ENCODE measurements at regions not wholly inside any gene's neighbourhood (a gene's known extent, or its start where the extent isn't known, plus 50 kb on each side); places are given as distances from the start of the nearest gene placed in this dataset.

DNA sequence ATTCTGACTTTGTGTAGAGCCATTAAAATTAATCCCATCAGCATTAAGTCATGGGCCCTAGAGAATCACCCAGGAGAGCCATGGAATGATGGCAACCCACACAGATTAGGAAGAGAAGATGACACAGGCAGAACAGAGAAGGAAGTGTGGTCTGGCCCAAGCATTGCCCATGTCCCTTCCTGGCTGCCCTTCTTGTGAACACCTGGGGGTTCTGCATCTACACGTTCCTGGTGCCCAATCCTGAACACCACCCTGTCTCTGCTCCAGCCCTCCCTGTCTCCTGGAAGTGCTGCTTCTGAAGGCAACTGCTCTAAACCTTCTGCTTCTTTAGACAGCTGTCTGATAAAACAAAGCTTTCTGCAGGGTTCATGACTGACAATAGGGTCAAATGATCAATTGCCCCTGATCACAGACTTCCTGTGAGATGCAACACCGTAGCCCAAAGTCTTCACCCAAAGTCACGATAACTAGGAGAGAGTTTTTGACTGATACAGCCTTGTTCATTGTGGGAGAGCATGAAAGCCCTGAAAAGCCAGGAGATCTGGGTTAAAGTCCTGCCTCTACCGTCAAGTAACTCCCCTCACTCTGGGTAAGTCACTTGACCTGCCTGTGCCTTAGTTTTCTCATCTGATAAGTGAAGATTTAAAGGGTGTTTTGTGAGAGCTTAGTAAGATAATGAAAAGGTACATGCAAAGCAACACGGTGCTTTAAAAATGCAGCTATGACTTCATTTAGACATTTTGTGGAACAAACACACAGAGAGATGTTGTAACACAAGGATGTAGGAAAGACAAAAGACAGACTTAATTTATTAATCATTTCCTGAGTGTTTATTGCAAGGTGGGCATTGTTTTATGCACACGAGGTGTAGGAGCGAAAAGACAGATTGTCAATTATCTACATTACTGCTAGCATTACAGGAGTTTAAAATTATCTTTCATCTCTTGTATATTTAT, 291.2 kb upstream of the STXBP5 start:
- CTCF ChIA-PET = interaction anchor here (0.9 to 1.8 kb wide), 5 partner anchors 10 to 56 kb away, joined by 3 to 6 read pairs (median 3); no protein-coding TSS in a partner anchor
- Histone ChIP-seq H3K4me1 (ENCODE audit: control extremely low read depth in 1 of 4, control insufficient read depth in 4 of 4, insufficient read depth in 4 of 4, low read length in 3 of 4) (peaks cover 24 to 44% (median 33%) of the 10 kb centered on the region in 4 experiments), H3K36me3 (ENCODE audit: control insufficient read depth in 4 of 4, insufficient read depth in 4 of 4, low read length in 3 of 4) (no peaks in the 10 kb centered on the region), H3K4me3 (ENCODE audit: control insufficient read depth in 1 of 7, extremely low read depth in 1 of 7, insufficient read depth in 4 of 7, low read depth in 2 of 7, low read length in 6 of 7) (peak overlapping the region in 1 of 7 experiments; percentile 2), H3K27me3 (replicated peaks in 2 of 5; ENCODE audit: control insufficient read depth in 4 of 5, insufficient read depth in 5 of 5, low read length in 4 of 5) (no peaks in the 10 kb centered on the region), H3K9me3 (ENCODE audit: control extremely low read depth in 1 of 5, control insufficient read depth in 4 of 5, insufficient read depth in 2 of 5, low read depth in 1 of 5, low read length in 4 of 5) (no peaks in the 10 kb centered on the region), H3K27ac (ENCODE audit: insufficient read depth in 1 of 2, low read depth in 1 of 2, low read length in 2 of 2, poor library complexity in 1 of 2, severe bottlenecking in 2 of 2) (peak overlapping the region; percentile 91 to 97)
- 68% methylated on average over 3 of the region's 7 CpGs for WGBS (ENCODE audit: insufficient coverage)
- POLR2A ChIA-PET = interaction anchor here (0.8 kb wide), 1 partner anchor 36 kb away, joined by 3 read pairs; no protein-coding TSS in a partner anchor
- DNase-seq = peak in 2 of 3 donors; percentile 34 to 52

DNA sequence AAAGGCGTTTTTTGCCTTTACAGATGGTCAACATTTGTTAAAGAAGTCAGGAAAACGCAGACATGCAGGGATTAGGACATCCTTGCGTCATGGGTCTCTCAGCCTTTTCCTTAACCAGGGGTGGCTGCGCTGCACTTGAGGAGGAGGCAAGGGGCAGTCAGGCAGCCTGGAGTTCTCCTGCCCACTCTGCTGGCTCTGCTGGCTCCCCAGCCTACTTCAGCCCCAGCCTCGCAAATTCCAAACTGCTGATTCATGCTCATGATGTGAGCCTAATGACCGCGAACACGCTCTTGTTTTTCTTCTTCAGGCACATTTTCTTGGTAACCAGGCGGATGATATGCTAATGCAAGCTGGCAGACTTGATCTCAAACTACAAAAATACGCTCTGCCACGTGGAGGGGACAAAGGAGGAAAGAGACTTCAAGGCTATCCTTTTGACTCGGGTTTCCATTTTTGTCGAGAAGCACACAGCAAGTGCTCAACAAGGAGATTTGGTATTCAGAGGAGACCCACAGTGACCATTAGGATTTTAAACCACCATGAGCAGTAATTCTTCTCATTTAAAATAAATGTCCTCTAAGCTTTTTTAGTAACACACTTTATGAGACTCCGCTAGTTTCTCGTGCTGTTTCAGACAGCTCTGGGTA, 290.3 kb upstream of the STXBP5 start:
- H3K36me3 ChIP-seq (ENCODE audit: control insufficient read depth in 4 of 4, insufficient read depth in 4 of 4, low read length in 3 of 4) = no peaks in the 10 kb centered on the region
- no peaks in the 10 kb centered on the region for H3K27me3 ChIP-seq (replicated peaks in 2 of 5; ENCODE audit: control insufficient read depth in 4 of 5, insufficient read depth in 5 of 5, low read length in 4 of 5)
- H3K9me3 ChIP-seq (ENCODE audit: control extremely low read depth in 1 of 5, control insufficient read depth in 4 of 5, insufficient read depth in 2 of 5, low read depth in 1 of 5, low read length in 4 of 5) = no peaks in the 10 kb centered on the region
- peak overlapping the region; percentile 91 to 97 for H3K27ac ChIP-seq (ENCODE audit: insufficient read depth in 1 of 2, low read depth in 1 of 2, low read length in 2 of 2, poor library complexity in 1 of 2, severe bottlenecking in 2 of 2)
- peak; percentile 88 to 97 (median 96) for DNase-seq
- H3K4me1 ChIP-seq (ENCODE audit: control extremely low read depth in 1 of 4, control insufficient read depth in 4 of 4, insufficient read depth in 4 of 4, low read length in 3 of 4) = peaks cover 24 to 44% (median 33%) of the 10 kb centered on the region in 4 experiments
- POLR2A ChIA-PET = interaction anchor here (0.6 to 0.8 kb wide), 2 partner anchors 9 to 289 kb away, joined by 4 to 10 read pairs; no protein-coding TSS in a partner anchor
- H3K4me3 ChIP-seq (ENCODE audit: control insufficient read depth in 1 of 7, extremely low read depth in 1 of 7, insufficient read depth in 4 of 7, low read depth in 2 of 7, low read length in 6 of 7) = peak overlapping the region in 3 of 7 experiments; percentile 2 to 54 (median 39)
- CTCF ChIA-PET = interaction anchor here (0.9 to 1.8 kb wide), 3 partner anchors 20 to 57 kb away, joined by 3 to 6 read pairs (median 3); no protein-coding TSS in a partner anchor
- 15% methylated on average over 11 of the region's 15 CpGs for WGBS (ENCODE audit: insufficient coverage)

DNA sequence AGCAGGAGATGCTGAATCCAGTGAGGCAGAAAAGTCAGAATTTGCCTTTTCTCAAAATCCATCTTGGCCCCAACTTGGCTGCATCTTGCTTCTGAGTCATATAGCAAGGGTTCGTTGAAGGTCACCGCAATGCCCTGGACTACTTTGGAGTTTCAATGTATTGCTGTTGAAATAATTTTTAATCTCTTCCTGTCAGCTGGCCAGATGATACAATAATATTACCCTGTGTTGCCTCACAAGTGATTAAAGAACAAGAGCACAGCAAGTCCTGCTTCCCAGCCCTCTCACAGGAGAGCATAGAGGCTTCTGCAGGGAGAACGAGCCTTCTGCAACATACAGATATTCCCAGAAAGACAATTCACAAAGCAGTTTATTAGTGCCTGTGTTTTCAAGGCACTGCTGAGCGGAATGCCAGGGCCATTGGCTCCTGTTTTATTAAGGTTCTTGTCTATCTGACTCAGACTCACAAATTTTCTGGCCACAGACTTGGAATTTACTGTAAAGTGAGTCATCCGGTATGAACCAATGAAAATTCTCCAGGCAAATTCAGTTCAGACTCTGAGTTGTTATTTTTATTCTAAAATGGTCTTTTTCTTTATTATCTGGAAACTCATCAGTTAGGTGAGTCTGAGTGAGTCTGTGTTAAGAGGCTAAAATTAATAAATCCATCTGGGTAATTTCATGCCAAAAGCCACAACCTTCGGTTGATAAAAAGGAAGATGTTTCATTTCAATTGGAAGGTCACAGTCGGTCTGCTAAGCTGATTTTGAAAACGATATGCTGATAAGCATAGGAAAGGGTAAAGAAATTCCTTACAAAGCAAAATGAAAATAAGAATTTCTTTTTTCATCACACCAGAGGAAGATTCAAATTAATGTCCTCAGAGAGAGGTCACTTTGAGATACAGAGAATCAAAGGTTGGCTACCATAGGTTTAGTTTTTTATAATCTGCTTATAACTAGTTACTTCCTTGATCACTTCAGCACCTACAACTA, 289.4 kb upstream of the STXBP5 start:
- no peaks in the 10 kb centered on the region for H3K9me3 ChIP-seq (ENCODE audit: control extremely low read depth in 1 of 5, control insufficient read depth in 4 of 5, insufficient read depth in 2 of 5, low read depth in 1 of 5, low read length in 4 of 5)
- DNase-seq = peak; percentile 82 to 95 (median 93)
- peak overlapping the region; percentile 91 to 97 for H3K27ac ChIP-seq (ENCODE audit: insufficient read depth in 1 of 2, low read depth in 1 of 2, low read length in 2 of 2, poor library complexity in 1 of 2, severe bottlenecking in 2 of 2)
- 48% methylated on average over 5 of the region's 8 CpGs for WGBS (ENCODE audit: insufficient coverage)
- H3K4me1 ChIP-seq (ENCODE audit: control extremely low read depth in 1 of 4, control insufficient read depth in 4 of 4, insufficient read depth in 4 of 4, low read length in 3 of 4) = peaks cover 24 to 44% (median 33%) of the 10 kb centered on the region in 4 experiments
- peak overlapping the region in 1 of 7 experiments; percentile 54 for H3K4me3 ChIP-seq (ENCODE audit: control insufficient read depth in 1 of 7, extremely low read depth in 1 of 7, insufficient read depth in 4 of 7, low read depth in 2 of 7, low read length in 6 of 7)
- CTCF ChIA-PET = interaction anchor here (0.9 to 1.8 kb wide), 3 partner anchors 11 to 35 kb away, joined by 3 to 6 read pairs (median 3); no protein-coding TSS in a partner anchor
- no peaks in the 10 kb centered on the region for H3K27me3 ChIP-seq (replicated peaks in 2 of 5; ENCODE audit: control insufficient read depth in 4 of 5, insufficient read depth in 5 of 5, low read length in 4 of 5)
- no peaks in the 10 kb centered on the region for H3K36me3 ChIP-seq (ENCODE audit: control insufficient read depth in 4 of 4, insufficient read depth in 4 of 4, low read length in 3 of 4)
- POLR2A ChIA-PET = interaction anchor here (0.6 to 0.8 kb wide), 2 partner anchors 10 to 288 kb away, joined by 4 to 10 read pairs; no protein-coding TSS in a partner anchor

DNA sequence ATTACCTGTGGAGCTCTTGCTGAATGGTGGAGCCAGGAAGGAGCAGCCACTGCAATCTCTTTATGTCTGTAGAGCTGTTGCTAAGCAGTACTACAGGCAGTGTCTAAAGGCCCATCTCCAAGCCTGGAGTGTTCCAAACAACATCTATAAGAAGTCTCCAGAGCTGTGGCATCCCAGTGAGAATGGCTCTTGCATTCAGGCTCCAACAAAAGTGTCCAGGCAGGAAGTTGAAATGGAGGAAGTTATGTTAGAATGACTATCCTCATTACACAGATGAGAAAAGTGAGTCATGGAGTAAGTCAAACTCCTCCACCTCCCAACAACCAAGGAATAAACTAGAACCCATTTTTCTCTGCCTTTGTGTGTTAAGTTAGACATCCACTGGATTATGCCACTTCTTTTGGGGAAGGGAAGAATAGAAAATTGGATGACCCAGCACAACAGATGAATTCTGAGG, 288.5 kb upstream of the STXBP5 start:
- no peaks in the 10 kb centered on the region for H3K9me3 ChIP-seq (ENCODE audit: control extremely low read depth in 1 of 5, control insufficient read depth in 4 of 5, insufficient read depth in 2 of 5, low read depth in 1 of 5, low read length in 4 of 5)
- H3K4me1 ChIP-seq (ENCODE audit: control extremely low read depth in 1 of 4, control insufficient read depth in 4 of 4, insufficient read depth in 4 of 4, low read length in 3 of 4) = peaks cover 24 to 38% (median 33%) of the 10 kb centered on the region in 4 experiments
- ChIA-PET CTCF (interaction anchor here (1.0 kb wide), 1 partner anchor 12 kb away, joined by 3 read pairs; no protein-coding TSS in a partner anchor), POLR2A (no interaction called here)
- no peaks in the 10 kb centered on the region for H3K27me3 ChIP-seq (replicated peaks in 2 of 5; ENCODE audit: control insufficient read depth in 4 of 5, insufficient read depth in 5 of 5, low read length in 4 of 5)
- H3K36me3 ChIP-seq (ENCODE audit: control insufficient read depth in 4 of 4, insufficient read depth in 4 of 4, low read length in 3 of 4) = no peaks in the 10 kb centered on the region
- H3K4me3 ChIP-seq (ENCODE audit: control insufficient read depth in 1 of 7, extremely low read depth in 1 of 7, insufficient read depth in 4 of 7, low read depth in 2 of 7, low read length in 6 of 7) = no peak overlapping the region
- H3K27ac ChIP-seq (ENCODE audit: insufficient read depth in 1 of 2, low read depth in 1 of 2, low read length in 2 of 2, poor library complexity in 1 of 2, severe bottlenecking in 2 of 2) = peak overlapping the region; percentile 91 to 97
- no peak for DNase-seq

DNA sequence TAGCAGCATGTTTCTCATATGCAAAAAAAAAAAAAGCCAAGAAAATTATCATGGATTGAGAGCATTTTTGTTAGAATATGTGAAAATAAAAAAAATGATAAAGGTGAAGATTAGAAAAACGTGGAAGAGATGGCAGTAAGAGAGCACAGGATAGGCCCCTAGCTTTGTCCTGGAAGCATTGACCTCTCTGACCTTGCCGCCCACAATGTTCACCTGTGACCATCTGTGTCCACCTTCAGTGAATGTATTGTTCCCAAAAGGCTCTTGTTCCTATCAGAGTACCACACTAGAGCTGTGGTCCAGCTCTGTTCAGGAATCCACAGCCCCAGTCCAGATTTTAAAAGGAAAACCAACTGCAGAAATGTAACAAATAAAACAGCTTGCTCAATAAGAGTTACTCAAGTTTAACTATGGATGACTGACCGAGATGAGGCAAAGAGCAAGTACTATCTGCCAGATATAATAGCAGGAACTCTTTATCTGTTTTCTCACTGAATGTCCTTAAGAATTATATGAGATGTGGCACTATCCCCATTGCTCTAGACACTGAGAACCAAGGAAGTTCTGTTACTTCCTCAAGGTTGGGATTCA, 287.7 kb upstream of the STXBP5 start:
- no peak for DNase-seq
- Histone ChIP-seq H3K4me1 (ENCODE audit: control extremely low read depth in 1 of 4, control insufficient read depth in 4 of 4, insufficient read depth in 4 of 4, low read length in 3 of 4) (peaks cover 24 to 38% (median 33%) of the 10 kb centered on the region in 4 experiments), H3K27me3 (replicated peaks in 2 of 5; ENCODE audit: control insufficient read depth in 4 of 5, insufficient read depth in 5 of 5, low read length in 4 of 5) (no peaks in the 10 kb centered on the region), H3K27ac (ENCODE audit: insufficient read depth in 1 of 2, low read depth in 1 of 2, low read length in 2 of 2, poor library complexity in 1 of 2, severe bottlenecking in 2 of 2) (no peak overlapping the region), H3K36me3 (ENCODE audit: control insufficient read depth in 4 of 4, insufficient read depth in 4 of 4, low read length in 3 of 4) (no peaks in the 10 kb centered on the region), H3K9me3 (ENCODE audit: control extremely low read depth in 1 of 5, control insufficient read depth in 4 of 5, insufficient read depth in 2 of 5, low read depth in 1 of 5, low read length in 4 of 5) (no peaks in the 10 kb centered on the region), H3K4me3 (ENCODE audit: control insufficient read depth in 1 of 7, extremely low read depth in 1 of 7, insufficient read depth in 4 of 7, low read depth in 2 of 7, low read length in 6 of 7) (no peak overlapping the region)
- WGBS (ENCODE audit: insufficient coverage) = 94% methylated on average over 2 of the region's 3 CpGs
- CTCF ChIA-PET = no interaction called here
- POLR2A ChIA-PET = no interaction called here

DNA sequence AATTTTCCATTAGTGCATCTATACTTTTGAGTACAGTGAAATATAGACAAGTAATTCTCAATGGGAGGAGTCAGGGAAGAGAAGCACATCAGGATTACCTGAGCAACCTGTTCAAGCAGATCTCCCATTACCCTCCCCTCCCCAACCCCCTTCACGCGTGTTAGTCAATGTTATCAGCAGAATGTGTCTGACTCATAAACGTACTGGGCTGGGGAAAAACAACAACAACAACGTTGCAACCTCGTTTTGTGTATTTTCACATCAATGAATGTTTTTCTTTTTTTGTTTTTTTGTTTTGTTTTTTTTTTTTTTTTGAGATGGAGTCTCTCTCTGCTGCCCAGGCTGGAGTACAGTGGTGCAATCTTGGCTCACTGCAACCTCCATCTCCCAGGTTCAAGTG, 287.0 kb upstream of the STXBP5 start:
- Histone ChIP-seq H3K27ac (ENCODE audit: insufficient read depth in 1 of 2, low read depth in 1 of 2, low read length in 2 of 2, poor library complexity in 1 of 2, severe bottlenecking in 2 of 2) (no peak overlapping the region), H3K9me3 (ENCODE audit: control extremely low read depth in 1 of 5, control insufficient read depth in 4 of 5, insufficient read depth in 2 of 5, low read depth in 1 of 5, low read length in 4 of 5) (no peaks in the 10 kb centered on the region), H3K27me3 (replicated peaks in 2 of 5; ENCODE audit: control insufficient read depth in 4 of 5, insufficient read depth in 5 of 5, low read length in 4 of 5) (no peaks in the 10 kb centered on the region), H3K4me1 (ENCODE audit: control extremely low read depth in 1 of 4, control insufficient read depth in 4 of 4, insufficient read depth in 4 of 4, low read length in 3 of 4) (peaks cover 24 to 38% (median 33%) of the 10 kb centered on the region in 4 experiments), H3K4me3 (ENCODE audit: control insufficient read depth in 1 of 7, extremely low read depth in 1 of 7, insufficient read depth in 4 of 7, low read depth in 2 of 7, low read length in 6 of 7) (no peak overlapping the region), H3K36me3 (ENCODE audit: control insufficient read depth in 4 of 4, insufficient read depth in 4 of 4, low read length in 3 of 4) (no peaks in the 10 kb centered on the region)
- ChIA-PET POLR2A (no interaction called here), CTCF (no interaction called here)
- no peak for DNase-seq
- WGBS (ENCODE audit: insufficient coverage) = 100% methylated on average over 1 of the region's 5 CpGs

Data from common myeloid progenitor, CD34-positive (primary cell).